SK-N-SH (cell line): ENCODE measurements at regions not wholly inside any gene's neighbourhood (a gene's known extent, or its start where the extent isn't known, plus 50 kb on each side); places are given as distances from the start of the nearest gene placed in this dataset.

Source experiments
- CTCF ChIA-PET: fragments of 300-600, 350-600 bp; formaldehyde crosslinking; extraction: SDS; loops from one replicate; lab custom pipeline; 2021; lab: Yijun Ruan, JAX
- POLR2A ChIA-PET: fragments of 350-600 bp; sonication (Branson Sonifier 250); formaldehyde crosslinking; extraction: SDS; loops from one replicate; lab custom pipeline; 2020; ENCODE audit warnings: antibody characterized with exemption, inconsistent platforms; lab: Yijun Ruan, JAX
- DNase-seq: peaks from one replicate; pipeline ENCODE4 v3.0.0; 2012
- H2AFZ ChIP-seq: fragments of 200-600 bp; sonication (generic); 2 replicates; pipeline ENCODE4 v1.8.1; 2016; ENCODE audit warnings: antibody characterized with exemption, mild to moderate bottlenecking, low read depth
- H3F3A ChIP-seq: fragments of 200-600 bp; sonication (generic); replicated peaks from 2 replicates; pipeline ENCODE3; 2016; ENCODE audit warnings: antibody characterized with exemption, mild to moderate bottlenecking; ENCODE audit not compliant: insufficient read depth
- H3K27ac ChIP-seq, 2 experiments: fragments of 200-500 bp in 1 of 2; fragments of 200-600 bp in 1 of 2; sonication (Bioruptor generic) in 1 of 2; sonication (generic), shearing (Covaris generic) in 1 of 2; 2 replicates each; pipeline versions ENCODE4 v1.5.1 to v1.6.1; 2014 to 2016; ENCODE audit warnings: low read depth in 2 of 2, inconsistent platforms in 1 of 2, low read length in 1 of 2, mild to moderate bottlenecking in 1 of 2, mixed read lengths in 1 of 2
- H3K27me3 ChIP-seq: fragments of 200-600 bp; sonication (generic), shearing (Covaris generic); 2 replicates; pipeline ENCODE4 v1.6.1; 2016; ENCODE audit warnings: mixed run types; ENCODE audit not compliant: insufficient read depth
- H3K36me3 ChIP-seq, 2 experiments: fragments of 200-500 bp in 1 of 2; fragments of 200-600 bp in 1 of 2; sonication (Bioruptor generic) in 1 of 2; sonication (generic) in 1 of 2; replicated peaks in 1 of 2; 2 replicates each; pipeline versions ENCODE3 to v1.5.1; 2014 to 2016; ENCODE audit warnings: low read length in 1 of 2, mild to moderate bottlenecking in 1 of 2; ENCODE audit not compliant: insufficient read depth in 2 of 2, control insufficient read depth in 1 of 2
- H3K4me1 ChIP-seq, 2 experiments: fragments of 200-500 bp in 1 of 2; fragments of 200-600 bp in 1 of 2; sonication (Bioruptor generic) in 1 of 2; sonication (generic), shearing (Covaris generic) in 1 of 2; 2 replicates each; pipeline versions ENCODE4 v1.5.1 to v1.6.1; 2014 to 2016; ENCODE audit warnings: low read depth in 1 of 2, low read length in 1 of 2, mixed run types in 1 of 2; ENCODE audit not compliant: insufficient read depth in 2 of 2, control insufficient read depth in 1 of 2
- H3K4me2 ChIP-seq: fragments of 200-600 bp; sonication (generic), shearing (Covaris generic); 2 replicates; pipeline ENCODE4 v1.6.1; 2017; ENCODE audit warnings: mixed run types
- H3K4me3 ChIP-seq, 2 experiments: fragments of 200-500 bp in 1 of 2; fragments of 200-600 bp in 1 of 2; sonication (Bioruptor generic) in 1 of 2; sonication (generic), shearing (Covaris generic) in 1 of 2; 2 replicates each; pipeline versions ENCODE4 v1.5.1 to v1.8.1; 2014 to 2016; ENCODE audit warnings: low read depth in 2 of 2, inconsistent platforms in 1 of 2, low read length in 1 of 2, mild to moderate bottlenecking in 1 of 2, mixed read lengths in 1 of 2, moderate library complexity in 1 of 2
- H3K79me2 ChIP-seq: fragments of 200-600 bp; sonication (generic); 2 replicates; pipeline ENCODE4 v1.8.1; 2017; ENCODE audit warnings: mild to moderate bottlenecking; ENCODE audit not compliant: insufficient read depth
- H3K9ac ChIP-seq: fragments of 200-600 bp; sonication (generic); 2 replicates; pipeline ENCODE4 v1.6.1; 2017; ENCODE audit warnings: mixed run types
- H3K9me2 ChIP-seq: fragments of 200-600 bp; sonication (generic); 2 replicates; pipeline ENCODE4 v1.6.1; 2017; ENCODE audit warnings: mixed run types
- H3K9me3 ChIP-seq: fragments of 200-600 bp; sonication (generic); 2 replicates; pipeline ENCODE4 v1.6.1; 2017; ENCODE audit warnings: mixed run types, mild to moderate bottlenecking, moderate library complexity
- H4K20me1 ChIP-seq: fragments of 200-600 bp; sonication (generic); 2 replicates; pipeline ENCODE4 v1.6.1; 2017; ENCODE audit warnings: mild to moderate bottlenecking, mixed run types; ENCODE audit not compliant: insufficient read depth
- CHD2 ChIP-seq: fragments of 150-350 bp; IDR thresholded peaks from 2 replicates; pipeline ENCODE4 v1.6.1; 2018; ENCODE audit warnings: low read length; ENCODE audit not compliant: partially characterized antibody
- CTCF ChIP-seq: fragments of 200-600 bp; sonication (generic); IDR thresholded peaks from 2 replicates; pipeline ENCODE4 v1.6.1; 2017; ENCODE audit warnings: antibody characterized with exemption, mild to moderate bottlenecking, moderate library complexity
- ELF1 ChIP-seq: IDR thresholded peaks from 2 replicates; pipeline ENCODE4 v1.4.0; 2012
- EZH2phosphoT487 ChIP-seq: fragments of 200-600 bp; sonication (generic); IDR thresholded peaks from 2 replicates; pipeline ENCODE4 v1.6.1; 2017; ENCODE audit warnings: low read depth, mixed run types, mild to moderate bottlenecking, antibody characterized with exemption, moderate library complexity, borderline replicate concordance
- GABPA ChIP-seq: IDR thresholded peaks from 2 replicates; pipeline ENCODE4 v1.4.0; 2012; ENCODE audit warnings: low read depth, mild to moderate bottlenecking
- GATA2 ChIP-seq: sonication (generic); formaldehyde crosslinking; IDR thresholded peaks from 2 replicates; pipeline ENCODE4 v1.5.0; 2020; ENCODE audit warnings: mild to moderate bottlenecking, missing genetic modification reagents
- IRF3 ChIP-seq: fragments of 150-350 bp; IDR thresholded peaks from 2 replicates; pipeline ENCODE4 v1.6.1; 2016; ENCODE audit warnings: mild to moderate bottlenecking, low read depth, low read length
- JUND ChIP-seq: IDR thresholded peaks from 2 replicates; pipeline ENCODE4 v1.4.0; 2012
- MAX ChIP-seq: IDR thresholded peaks from 2 replicates; pipeline ENCODE4 v1.4.0; 2012; ENCODE audit warnings: low read depth
- NRF1 ChIP-seq: IDR thresholded peaks from 2 replicates; pipeline ENCODE4 v1.6.1; 2012; ENCODE audit warnings: low read depth, mild to moderate bottlenecking, low read length
- POLR2AphosphoS5 ChIP-seq: IDR thresholded peaks from 2 replicates; pipeline ENCODE4 v1.6.1; 2012; ENCODE audit warnings: low read depth, low read length
- RAD21 ChIP-seq: IDR thresholded peaks from 2 replicates; pipeline ENCODE4 v1.6.1; 2012; ENCODE audit warnings: mild to moderate bottlenecking, low read length
- RCOR1 ChIP-seq: fragments of 150-350 bp; IDR thresholded peaks from 2 replicates; pipeline ENCODE4 v1.6.1; 2017; ENCODE audit warnings: antibody characterized with exemption, low read length
- RXRA ChIP-seq: IDR thresholded peaks from 2 replicates; pipeline ENCODE4 v1.4.0; 2012; ENCODE audit warnings: low read depth, mild to moderate bottlenecking, borderline replicate concordance
- SIN3A ChIP-seq: IDR thresholded peaks from 2 replicates; pipeline ENCODE4 v1.6.1; 2012; ENCODE audit warnings: low read depth, mild to moderate bottlenecking, low read length, moderate library complexity, borderline replicate concordance
- TAF1 ChIP-seq: IDR thresholded peaks from 2 replicates; pipeline ENCODE4 v1.6.1; 2012; ENCODE audit warnings: low read depth, mild to moderate bottlenecking, low read length, moderate library complexity, borderline replicate concordance
- TCF12 ChIP-seq: IDR thresholded peaks from 2 replicates; pipeline ENCODE4 v1.4.0; 2012
- TEAD4 ChIP-seq: IDR thresholded peaks from 2 replicates; pipeline ENCODE4 v1.4.0; 2012; ENCODE audit warnings: mild to moderate bottlenecking, borderline replicate concordance; ENCODE audit not compliant: insufficient read depth
- USF1 ChIP-seq: IDR thresholded peaks from 2 replicates; pipeline ENCODE4 v1.4.0; 2012; ENCODE audit warnings: low read depth, borderline replicate concordance
- WGBS: methylation state at CpG from one replicate; pipeline ENCODE4 v1.1.6; 2017; ENCODE audit warnings: low lambda C conversion rate; 5-methylcytosine and 5-hydroxymethylcytosine counted together

DNA sequence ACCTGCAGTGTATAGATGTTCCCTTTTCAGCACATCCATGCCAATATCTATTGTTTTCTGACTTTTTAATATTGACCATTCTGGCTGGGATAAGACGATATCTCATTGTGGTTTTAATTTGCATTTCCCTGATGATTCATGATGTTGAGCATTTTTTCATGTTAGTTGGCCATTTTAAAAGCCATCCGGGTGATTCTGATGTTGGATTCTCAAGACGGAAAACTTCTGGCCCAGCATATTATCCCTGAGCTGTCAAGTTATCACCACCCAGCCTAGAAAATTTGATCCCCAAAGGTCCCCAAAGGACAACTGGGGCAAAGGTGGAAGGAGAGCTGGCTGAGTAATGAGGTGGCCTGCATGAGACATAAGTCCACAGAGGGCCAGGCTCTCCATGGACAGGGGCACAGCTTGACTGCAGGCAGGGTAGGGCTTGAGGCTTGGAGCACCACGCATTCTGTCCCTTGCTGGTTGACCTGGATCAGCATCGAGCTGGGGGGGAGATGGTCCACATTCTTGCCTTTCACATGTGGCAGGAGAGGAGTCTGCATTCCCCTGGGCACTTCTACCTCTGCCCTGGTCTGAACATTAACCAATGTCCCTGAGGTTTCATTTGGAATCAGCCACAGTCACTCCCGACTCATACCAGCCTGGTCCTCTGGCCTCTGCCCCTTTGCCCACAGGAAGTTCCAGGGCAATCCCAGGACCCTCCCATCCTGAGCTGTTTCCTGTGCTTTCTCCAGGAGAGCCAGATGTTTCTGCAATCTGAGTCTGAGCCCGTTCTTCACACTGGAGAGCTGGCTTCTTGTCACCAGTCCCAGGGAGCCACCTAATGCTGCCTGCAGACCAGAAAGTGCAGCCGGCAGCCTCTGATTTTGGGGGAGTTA is 69.2 kb downstream of the ISG20 start:
- no peaks in the 10 kb centered on the region for H3F3A ChIP-seq
- TF ChIP-seq RCOR1, result no peak
- no peak for TF ChIP-seq MAX
- no peak for TF ChIP-seq IRF3
- TF ChIP-seq TEAD4, result no peak
- TF ChIP-seq CTCF, result no peak
- TF ChIP-seq ELF1, result no peak
- no peaks in the 10 kb centered on the region for H3K9me2 ChIP-seq
- CTCF ChIA-PET, result interaction anchor here (1.8 kb wide), 1 partner anchor 11 kb away, joined by 6 read pairs; no protein-coding TSS in a partner anchor
- no peak overlapping the region for H3K4me3 ChIP-seq
- H3K4me1 ChIP-seq, result no peaks in the 10 kb centered on the region; a peak in 1 of 4 replicates
- POLR2A ChIA-PET, result no interaction called here
- no peak overlapping the region for H3K4me2 ChIP-seq
- no peak overlapping the region for H3K27ac ChIP-seq
- DNase-seq, result no peak
- H3K36me3 ChIP-seq, result no peaks in the 10 kb centered on the region
- H3K9me3 ChIP-seq, result no peaks in the 10 kb centered on the region
- WGBS, result 53% methylated on average over 4 of the region's 8 CpGs
- H3K79me2 ChIP-seq, result no peaks in the 10 kb centered on the region
- H3K27me3 ChIP-seq, result no peaks in the 10 kb centered on the region
- no peak overlapping the region for H3K9ac ChIP-seq
- no peaks in the 10 kb centered on the region for H4K20me1 ChIP-seq
- H2AFZ ChIP-seq, result peak overlapping the region; percentile 35; the same call in 1 of the 2 replicates

GRCh38 chr15:88708655-88709054 is 69.8 kb downstream of the ISG20 start:
- Histone ChIP-seq H3K27ac (no peak overlapping the region), H3K79me2 (no peaks in the 10 kb centered on the region), H3K9me3 (no peaks in the 10 kb centered on the region), H2AFZ (0 out of 2 replicates have a peak overlapping the region, but pooled peaks have one; percentile 35), H3K4me3 (no peak overlapping the region), H3K4me1 (no peaks in the 10 kb centered on the region; a peak in 1 of 4 replicates), H4K20me1 (no peaks in the 10 kb centered on the region), H3K27me3 (no peaks in the 10 kb centered on the region), H3K9ac (no peak overlapping the region), H3K36me3 (no peaks in the 10 kb centered on the region), H3K9me2 (no peaks in the 10 kb centered on the region), H3F3A (no peaks in the 10 kb centered on the region), H3K4me2 (no peak overlapping the region)
- 37% methylated on average over 8 of the region's 8 CpGs for WGBS
- no peak for DNase-seq
- CTCF ChIA-PET, result interaction anchor here (1.1 to 2.4 kb wide), 3 partner anchors 12 to 51 kb away, joined by 3 to 10 read pairs (median 6); no protein-coding TSS in a partner anchor
- TF ChIP-seq POLR2AphosphoS5 (no peak), ELF1 (no peak), GABPA (no peak), USF1 (no peak), RAD21 (no peak), RCOR1 (no peak), GATA2 (CRISPR knock-in tag) (no peak), NRF1 (no peak), TCF12 (no peak), CHD2 (no peak), TAF1 (no peak), SIN3A (no peak), JUND (no peak), RXRA (no peak), EZH2phosphoT487 (no peak), CTCF (no peak)
- TF ChIP-seq, all 33 proteins: peak for 0
- POLR2A ChIA-PET, result no interaction called here
